BE2C (cell line): ENCODE measurements at regions not wholly inside any gene's neighbourhood (a gene's known extent, or its start where the extent isn't known, plus 50 kb on each side); places are given as distances from the start of the nearest gene placed in this dataset.

Experiments used
- DNase-seq: peaks from one replicate; pipeline ENCODE4 v3.0.0-alpha.2; 2020
- H3K27me3 ChIP-seq: fragments of 250-450 bp; sonication (Bioruptor Pico); 2 replicates; pipeline ENCODE4 v1.5.1; 2020; ENCODE audit warnings: mild to moderate bottlenecking
- H3K36me3 ChIP-seq: fragments of 250-450 bp; sonication (Bioruptor Pico); 2 replicates; pipeline ENCODE4 v1.5.1; 2020; ENCODE audit warnings: mild to moderate bottlenecking
- H3K4me1 ChIP-seq: fragments of 250-450 bp; sonication (Bioruptor Pico); 2 replicates; pipeline ENCODE4 v1.5.1; 2020
- H3K4me3 ChIP-seq: 2 replicates; pipeline ENCODE4 v1.5.1; 2011; ENCODE audit warnings: low read depth, low read length
- H3K9me3 ChIP-seq: fragments of 250-450 bp; sonication (Bioruptor Pico); 2 replicates; pipeline ENCODE4 v1.5.1; 2020
- TF ChIP-seq, protein P1 (sequence below): IDR thresholded peaks from 2 replicates; pipeline ENCODE4 v1.5.1; 2012; ENCODE audit warnings: mild to moderate bottlenecking, low read depth, low read length

DNA sequence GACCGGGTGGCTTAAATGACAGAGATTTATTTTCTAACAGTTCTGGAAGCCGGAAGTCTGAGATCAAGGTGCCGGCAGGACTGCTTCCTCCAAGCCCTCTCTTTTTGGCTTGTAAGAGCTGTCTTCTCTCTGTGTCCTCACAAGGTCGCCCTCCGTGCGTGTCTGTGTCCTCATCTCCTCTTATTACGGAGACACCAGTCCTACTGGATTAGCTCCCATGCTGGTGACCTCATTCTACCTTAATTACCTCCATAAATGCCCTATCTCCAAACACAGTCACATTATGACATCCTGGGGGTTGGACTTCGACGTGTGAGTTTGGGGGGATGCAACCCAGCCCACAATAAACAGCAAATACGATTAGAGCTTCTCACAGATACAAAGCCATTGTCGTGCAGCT is 161.5 kb downstream of the FOXL1 start:
- Histone ChIP-seq H3K36me3 (no peaks in the 10 kb centered on the region), H3K9me3 (no peaks in the 10 kb centered on the region), H3K4me1 (no peaks in the 10 kb centered on the region), H3K27me3 (peaks cover 27% of the 10 kb centered on the region), H3K4me3 (no peak overlapping the region)
- TF ChIP-seq, protein P1, sequence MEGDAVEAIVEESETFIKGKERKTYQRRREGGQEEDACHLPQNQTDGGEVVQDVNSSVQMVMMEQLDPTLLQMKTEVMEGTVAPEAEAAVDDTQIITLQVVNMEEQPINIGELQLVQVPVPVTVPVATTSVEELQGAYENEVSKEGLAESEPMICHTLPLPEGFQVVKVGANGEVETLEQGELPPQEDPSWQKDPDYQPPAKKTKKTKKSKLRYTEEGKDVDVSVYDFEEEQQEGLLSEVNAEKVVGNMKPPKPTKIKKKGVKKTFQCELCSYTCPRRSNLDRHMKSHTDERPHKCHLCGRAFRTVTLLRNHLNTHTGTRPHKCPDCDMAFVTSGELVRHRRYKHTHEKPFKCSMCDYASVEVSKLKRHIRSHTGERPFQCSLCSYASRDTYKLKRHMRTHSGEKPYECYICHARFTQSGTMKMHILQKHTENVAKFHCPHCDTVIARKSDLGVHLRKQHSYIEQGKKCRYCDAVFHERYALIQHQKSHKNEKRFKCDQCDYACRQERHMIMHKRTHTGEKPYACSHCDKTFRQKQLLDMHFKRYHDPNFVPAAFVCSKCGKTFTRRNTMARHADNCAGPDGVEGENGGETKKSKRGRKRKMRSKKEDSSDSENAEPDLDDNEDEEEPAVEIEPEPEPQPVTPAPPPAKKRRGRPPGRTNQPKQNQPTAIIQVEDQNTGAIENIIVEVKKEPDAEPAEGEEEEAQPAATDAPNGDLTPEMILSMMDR, result no peak
- no peak for DNase-seq

DNA sequence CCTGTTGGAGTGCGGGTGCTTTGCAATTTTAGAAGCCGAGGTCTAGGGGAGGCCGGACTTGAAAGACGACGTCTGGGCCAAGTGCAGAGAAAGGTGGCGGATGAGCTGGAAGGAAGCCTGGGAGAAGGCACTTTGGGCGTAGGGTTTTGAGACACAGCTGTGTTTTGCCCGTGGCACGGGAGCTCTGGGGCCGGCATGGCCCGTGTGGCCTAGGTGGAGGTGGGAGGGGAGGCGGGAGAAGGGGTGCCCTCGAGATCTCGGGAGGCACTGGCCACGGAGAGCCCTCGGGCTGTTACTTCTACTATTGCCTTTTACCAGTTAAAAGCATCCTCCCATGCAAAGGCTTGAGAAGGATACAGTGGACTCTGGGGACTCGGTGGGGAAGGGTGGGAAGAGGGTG is 161.9 kb downstream of the FOXL1 start:
- no peak overlapping the region for H3K4me3 ChIP-seq
- no peaks in the 10 kb centered on the region for H3K36me3 ChIP-seq
- H3K27me3 ChIP-seq, result peaks cover 23% of the 10 kb centered on the region
- no peaks in the 10 kb centered on the region for H3K9me3 ChIP-seq
- TF ChIP-seq, protein P1, result no peak
- no peaks in the 10 kb centered on the region for H3K4me1 ChIP-seq
- no peak for DNase-seq

DNA sequence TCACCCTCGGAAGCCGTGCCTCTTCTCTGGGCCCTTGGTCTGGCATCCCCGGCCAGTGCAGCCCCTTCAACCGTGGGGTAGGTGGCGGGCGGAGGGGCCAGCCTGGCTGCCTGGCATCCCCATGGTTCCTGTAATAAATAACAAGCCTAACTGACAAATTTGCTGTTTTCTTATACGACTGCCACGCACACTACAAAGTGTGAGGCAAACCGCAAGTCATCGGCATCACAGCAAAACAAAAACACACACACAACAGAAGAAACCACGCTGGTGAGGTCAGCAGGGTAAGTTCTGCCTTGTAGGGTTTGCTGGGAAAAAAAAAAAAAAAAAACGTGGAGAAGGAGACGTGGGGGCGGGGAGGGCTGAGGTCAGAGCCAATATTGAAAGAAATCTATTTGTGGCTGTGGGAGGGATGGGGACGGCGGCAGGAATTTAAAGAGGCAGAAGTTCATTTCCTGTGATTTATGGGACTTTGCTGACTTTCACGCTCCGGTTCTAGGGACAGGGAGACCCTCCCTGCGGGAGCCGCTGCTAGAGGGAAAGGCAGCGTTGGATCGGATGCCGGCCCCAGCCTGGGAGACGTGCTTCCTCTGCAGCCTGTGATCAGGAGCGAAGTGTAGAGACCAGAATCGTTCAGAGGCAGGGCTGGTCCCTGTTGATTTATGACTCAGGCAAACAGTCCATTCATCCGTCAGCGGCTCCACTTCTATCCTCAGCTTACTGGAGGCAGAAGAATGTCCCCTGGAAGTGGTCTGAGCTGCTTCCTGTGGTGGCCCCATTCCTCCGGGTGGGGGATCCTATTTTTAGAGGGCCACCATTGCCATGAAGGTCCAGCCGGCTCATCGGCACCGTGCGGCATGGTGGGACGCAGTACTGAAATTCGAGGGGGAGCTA is 162.8 kb downstream of the FOXL1 start:
- H3K4me1 ChIP-seq, result no peaks in the 10 kb centered on the region
- TF ChIP-seq, protein P1, result no peak
- DNase-seq, result no peak
- H3K27me3 ChIP-seq, result peaks cover 23% of the 10 kb centered on the region
- H3K9me3 ChIP-seq, result no peaks in the 10 kb centered on the region
- no peak overlapping the region for H3K4me3 ChIP-seq
- H3K36me3 ChIP-seq, result no peaks in the 10 kb centered on the region

DNA sequence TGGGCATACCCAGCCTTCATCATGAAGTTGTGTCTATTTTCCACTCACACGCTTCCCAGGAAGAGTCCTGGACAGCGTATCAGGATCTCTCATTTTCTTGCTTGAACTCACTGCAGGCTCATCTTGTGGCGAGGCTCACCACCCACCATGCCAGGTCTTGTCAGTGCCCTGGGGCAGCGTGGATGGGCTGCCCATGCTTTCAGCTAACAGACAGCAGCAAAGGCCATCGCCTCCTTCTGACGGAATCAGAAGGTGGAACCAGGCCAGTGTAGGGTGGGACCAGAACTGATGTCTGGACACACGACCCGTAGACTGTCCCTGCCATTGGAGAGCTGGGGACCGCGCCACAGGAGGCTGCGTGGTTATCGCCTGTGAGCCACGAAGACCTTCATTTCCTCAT is 169.4 kb downstream of the FOXL1 start:
- TF ChIP-seq, protein P1, result no peak
- H3K4me1 ChIP-seq, result no peaks in the 10 kb centered on the region
- H3K9me3 ChIP-seq, result no peaks in the 10 kb centered on the region
- no peak overlapping the region for H3K4me3 ChIP-seq
- no peaks in the 10 kb centered on the region for H3K36me3 ChIP-seq
- H3K27me3 ChIP-seq, result peaks cover 7% of the 10 kb centered on the region; the same call in 1 of the 2 replicates
- DNase-seq, result no peak

DNA sequence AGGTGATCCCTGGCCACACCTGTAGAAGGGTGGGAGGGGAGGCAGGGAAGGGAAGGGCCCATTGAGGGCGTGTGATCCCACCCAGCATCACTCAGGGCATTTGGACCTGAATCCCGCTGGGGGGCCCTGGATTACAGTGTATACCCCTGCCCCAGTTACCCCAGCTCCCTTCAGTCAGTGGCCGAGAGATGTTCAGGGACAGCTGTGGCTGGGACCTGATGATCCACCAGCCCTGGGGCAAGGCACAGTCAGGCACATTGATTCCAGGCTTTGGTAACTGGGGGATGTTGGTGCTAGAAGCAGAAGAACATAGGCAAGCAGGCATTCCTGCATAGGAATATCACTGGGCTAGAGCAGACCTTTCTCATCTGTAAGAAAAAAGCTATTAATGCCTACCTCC is 170.3 kb downstream of the FOXL1 start:
- DNase-seq, result no peak
- Histone ChIP-seq H3K4me3 (no peak overlapping the region), H3K36me3 (no peaks in the 10 kb centered on the region), H3K4me1 (no peaks in the 10 kb centered on the region), H3K27me3 (peaks cover 7% of the 10 kb centered on the region), H3K9me3 (no peaks in the 10 kb centered on the region)
- TF ChIP-seq, protein P1, result no peak
